ENCODE measurements at regions not wholly inside any gene's neighbourhood (a gene's known extent, or its start where the extent isn't known, plus 50 kb on each side); places are given as distances from the start of the nearest gene placed in this dataset.

DNA sequence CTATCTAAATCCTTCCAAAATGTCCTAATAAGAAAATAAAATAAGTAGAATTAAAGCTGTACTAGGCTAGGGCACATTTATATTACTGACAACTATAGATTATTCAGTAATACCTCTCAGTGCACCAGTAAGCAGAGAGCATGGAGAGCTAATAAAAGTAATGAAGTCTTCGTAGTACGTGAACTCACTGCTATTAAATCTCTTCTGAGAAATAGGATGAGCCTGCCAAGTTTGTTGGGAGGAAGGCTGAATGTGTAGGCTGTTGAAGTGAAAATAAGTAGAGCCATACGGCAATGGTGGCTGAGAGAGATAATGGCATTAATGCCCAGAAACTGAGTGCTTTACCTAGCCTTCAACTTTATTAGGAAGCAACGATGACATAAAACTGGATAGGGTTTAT lies 73.9 kb upstream of the NR5A2 start:
- DNase-seq, result no peak
- Histone ChIP-seq H3K27ac (no peak overlapping the region), H3K27me3 (no peaks in the 10 kb centered on the region), H3K4me3 (replicated peaks in 1 of 3) (no peak overlapping the region), H3K4me1 (no peaks in the 10 kb centered on the region), H3K9me3 (no peaks in the 10 kb centered on the region), H3K36me3 (no peaks in the 10 kb centered on the region)
- WGBS, 2 donors, result 84 to 86% methylated on average over 4 of the region's 4 CpGs
- TF ChIP-seq, protein P1, sequence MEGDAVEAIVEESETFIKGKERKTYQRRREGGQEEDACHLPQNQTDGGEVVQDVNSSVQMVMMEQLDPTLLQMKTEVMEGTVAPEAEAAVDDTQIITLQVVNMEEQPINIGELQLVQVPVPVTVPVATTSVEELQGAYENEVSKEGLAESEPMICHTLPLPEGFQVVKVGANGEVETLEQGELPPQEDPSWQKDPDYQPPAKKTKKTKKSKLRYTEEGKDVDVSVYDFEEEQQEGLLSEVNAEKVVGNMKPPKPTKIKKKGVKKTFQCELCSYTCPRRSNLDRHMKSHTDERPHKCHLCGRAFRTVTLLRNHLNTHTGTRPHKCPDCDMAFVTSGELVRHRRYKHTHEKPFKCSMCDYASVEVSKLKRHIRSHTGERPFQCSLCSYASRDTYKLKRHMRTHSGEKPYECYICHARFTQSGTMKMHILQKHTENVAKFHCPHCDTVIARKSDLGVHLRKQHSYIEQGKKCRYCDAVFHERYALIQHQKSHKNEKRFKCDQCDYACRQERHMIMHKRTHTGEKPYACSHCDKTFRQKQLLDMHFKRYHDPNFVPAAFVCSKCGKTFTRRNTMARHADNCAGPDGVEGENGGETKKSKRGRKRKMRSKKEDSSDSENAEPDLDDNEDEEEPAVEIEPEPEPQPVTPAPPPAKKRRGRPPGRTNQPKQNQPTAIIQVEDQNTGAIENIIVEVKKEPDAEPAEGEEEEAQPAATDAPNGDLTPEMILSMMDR (IDR thresholded peaks at IDR 0.05), result no peak
- TF ChIP-seq POLR2A (IDR thresholded peaks at IDR 0.05), result no peak
- intact Hi-C loops (cut with DNase I), result no loop called here

DNA sequence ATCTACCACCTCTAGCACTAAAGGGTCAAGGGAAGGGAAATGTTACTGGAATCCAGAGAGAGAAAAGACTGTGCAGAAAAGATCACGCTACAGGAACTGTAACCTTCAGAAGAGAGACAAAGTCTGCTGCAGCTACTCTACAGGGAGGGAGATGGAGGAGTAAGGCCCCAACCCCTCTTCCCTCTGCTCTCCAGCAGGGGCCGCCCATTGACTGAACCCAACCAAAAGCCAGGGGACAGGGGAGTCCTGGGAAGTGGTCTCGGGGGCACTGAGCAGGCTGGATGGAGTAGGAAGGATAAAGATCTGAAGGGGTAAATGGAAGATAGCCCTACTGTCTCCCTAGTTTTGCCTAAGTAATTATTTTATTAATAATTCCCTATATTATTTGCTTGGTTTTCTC lies 72.8 kb upstream of the NR5A2 start:
- DNase-seq, result no peak
- Histone ChIP-seq H3K36me3 (no peaks in the 10 kb centered on the region), H3K27ac (no peak overlapping the region), H3K27me3 (no peaks in the 10 kb centered on the region), H3K4me3 (replicated peaks in 1 of 3) (no peak overlapping the region), H3K4me1 (no peaks in the 10 kb centered on the region), H3K9me3 (no peaks in the 10 kb centered on the region)
- no peak for TF ChIP-seq POLR2A (IDR thresholded peaks at IDR 0.05)
- TF ChIP-seq, protein P1 (IDR thresholded peaks at IDR 0.05), result peak in 1 of 6 experiments; percentile 11
- 63 to 70% methylated on average over 3 of the region's 3 CpGs for WGBS, 2 donors
- intact Hi-C loops (cut with DNase I), result no loop called here

DNA sequence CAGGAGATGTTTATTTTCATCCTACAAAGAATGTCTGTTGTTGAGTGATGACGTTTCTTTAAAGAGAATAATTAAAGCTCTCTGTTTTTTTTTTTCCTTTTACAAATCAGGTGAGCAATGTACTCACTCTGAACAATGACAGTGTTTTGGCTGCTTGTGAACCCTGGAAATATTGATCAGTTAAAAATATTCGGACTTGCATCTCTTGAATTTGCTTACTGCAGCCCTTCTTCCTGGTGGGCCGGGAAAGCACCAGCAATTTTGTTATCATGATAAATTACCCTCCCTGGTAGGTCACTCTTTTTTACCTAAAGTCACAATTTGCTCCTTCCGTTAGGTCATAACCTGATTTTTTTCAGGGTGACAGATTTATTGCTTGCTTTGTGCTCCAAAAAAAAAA lies 72.3 kb upstream of the NR5A2 start:
- intact Hi-C loops (cut with DNase I), result no loop called here
- H3K4me1 ChIP-seq, result no peaks in the 10 kb centered on the region
- H3K27me3 ChIP-seq, result no peaks in the 10 kb centered on the region
- no peaks in the 10 kb centered on the region for H3K36me3 ChIP-seq
- no peaks in the 10 kb centered on the region for H3K9me3 ChIP-seq
- no peak for DNase-seq
- H3K4me3 ChIP-seq (replicated peaks in 1 of 3), result no peak overlapping the region
- H3K27ac ChIP-seq, result no peak overlapping the region
- no peak for TF ChIP-seq POLR2A (IDR thresholded peaks at IDR 0.05)
- TF ChIP-seq, protein P1 (IDR thresholded peaks at IDR 0.05), result no peak
- WGBS, 2 donors, result 65 to 71% methylated on average over 4 of the region's 4 CpGs

DNA sequence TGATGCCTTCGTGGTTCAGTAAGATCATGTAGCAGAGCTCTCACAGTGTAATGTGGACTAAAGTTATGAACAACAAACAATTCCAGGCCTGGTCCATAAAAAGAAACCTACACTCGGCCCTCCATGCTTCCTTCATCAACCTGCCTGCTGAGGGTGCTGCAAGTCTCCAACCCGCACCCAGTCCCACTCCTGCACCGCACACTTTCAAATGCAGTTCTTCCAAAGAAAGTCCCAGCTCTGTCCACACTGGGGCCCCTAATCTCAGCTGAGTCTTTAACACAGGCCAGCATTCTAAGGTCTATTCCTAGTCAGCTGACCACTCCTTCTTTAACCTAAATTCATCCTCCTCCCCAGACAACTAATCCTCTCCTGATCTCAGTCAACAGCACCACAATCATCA lies 71.5 kb upstream of the NR5A2 start:
- no peaks in the 10 kb centered on the region for H3K36me3 ChIP-seq
- no peaks in the 10 kb centered on the region for H3K4me1 ChIP-seq
- H3K27ac ChIP-seq, result no peak overlapping the region
- DNase-seq, result no peak
- no peaks in the 10 kb centered on the region for H3K9me3 ChIP-seq
- 68 to 95% methylated on average over 4 of the region's 4 CpGs for WGBS, 2 donors
- no peak for TF ChIP-seq POLR2A (IDR thresholded peaks at IDR 0.05)
- TF ChIP-seq, protein P1 (IDR thresholded peaks at IDR 0.05), result no peak
- no peak overlapping the region for H3K4me3 ChIP-seq (replicated peaks in 1 of 3)
- intact Hi-C loops (cut with DNase I), result no loop called here
- no peaks in the 10 kb centered on the region for H3K27me3 ChIP-seq

DNA sequence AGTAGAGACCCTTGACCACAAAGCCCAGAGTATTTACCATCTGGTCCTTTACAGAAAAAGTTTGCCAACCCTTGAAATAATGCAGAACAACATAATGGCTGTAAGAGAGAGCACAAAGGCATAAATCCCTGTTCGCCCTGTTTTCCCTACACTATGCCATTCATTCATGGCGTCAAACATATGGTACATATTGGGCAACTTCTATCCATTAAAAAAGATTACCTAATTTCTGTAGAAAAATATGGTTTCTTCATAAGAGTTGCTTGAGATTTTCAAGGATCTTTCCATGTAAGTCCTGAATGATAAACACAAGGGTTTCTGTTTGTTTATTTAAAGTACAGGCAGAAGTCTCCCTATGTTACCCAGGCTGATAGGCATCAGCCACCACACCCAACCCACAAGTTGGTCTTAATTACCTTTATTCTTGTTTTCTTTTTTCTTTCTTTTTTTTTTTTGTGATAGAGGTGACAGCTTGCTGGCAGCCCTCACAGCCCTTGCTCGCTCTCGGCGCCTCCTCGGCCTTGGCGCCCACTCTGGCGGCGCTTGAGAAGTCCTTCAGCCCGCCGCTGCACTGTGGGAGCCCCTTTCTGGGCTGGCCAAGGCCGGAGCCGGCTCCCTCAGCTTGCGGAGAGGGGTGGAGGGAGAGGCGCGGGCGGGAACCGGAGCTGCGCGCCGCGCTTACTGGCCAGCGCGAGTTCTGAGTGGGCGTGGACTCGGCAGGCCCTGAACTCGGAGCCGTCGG lies 68.3 kb upstream of the NR5A2 start:
- H3K4me3 ChIP-seq (replicated peaks in 1 of 3), result no peak overlapping the region
- TF ChIP-seq POLR2A (IDR thresholded peaks at IDR 0.05), result no peak
- TF ChIP-seq, protein P1 (IDR thresholded peaks at IDR 0.05), result no peak
- intact Hi-C loops (cut with DNase I), result no loop called here

More for the DNA sequence above, 68.3 kb upstream of the NR5A2 start:
- no peak for DNase-seq
- Histone ChIP-seq H3K27ac (no peak overlapping the region), H3K27me3 (no peaks in the 10 kb centered on the region), H3K36me3 (no peaks in the 10 kb centered on the region), H3K9me3 (no peaks in the 10 kb centered on the region), H3K4me1 (no peaks in the 10 kb centered on the region)
- WGBS, 2 donors, result 95 to 97% methylated on average over 25 to 29 of the region's 29 CpGs

All from thyroid gland (tissue), 4 donors.